GM12872 (cell line): ENCODE measurements at regions not wholly inside any gene's neighbourhood (a gene's known extent, or its start where the extent isn't known, plus 50 kb on each side); places are given as distances from the start of the nearest gene placed in this dataset.
A peak's percentile ranks its signal among the peaks of the same experiment; 100 is the strongest.

Source experiments
- CTCF ChIP-seq: IDR thresholded peaks from 3 replicates; pipeline ENCODE4 v1.5.1; 2011; ENCODE audit warnings: low read depth, mild to moderate bottlenecking, low read length, moderate library complexity; ENCODE audit not compliant: insufficient read depth

- no peak for TF ChIP-seq CTCF
These were observed 77.4 kb downstream of the MS4A13 start for GRCh38 chr11:60592601-60593000.

GRCh38 chr11:60594998-60595642 lies 79.9 kb downstream of the MS4A13 start:
- TF ChIP-seq CTCF: no peak

DNA sequence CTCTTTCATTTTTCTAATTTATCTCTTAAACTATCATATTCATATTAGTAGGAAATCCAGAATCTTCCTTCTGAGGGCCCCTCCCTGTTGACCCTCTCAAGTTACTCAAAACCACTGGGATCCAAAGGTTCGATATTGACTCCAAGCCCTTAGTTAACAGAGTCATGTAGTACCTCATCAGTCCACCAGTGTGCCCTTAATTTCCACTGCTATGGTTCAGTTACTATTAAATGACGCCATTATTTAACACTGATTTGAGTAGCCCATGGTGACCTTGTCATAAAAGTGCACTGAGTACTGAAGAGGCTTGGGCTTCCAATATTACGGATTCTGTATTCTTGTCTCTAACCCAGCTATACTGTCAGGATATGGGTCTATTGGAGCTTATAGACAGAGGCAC lies 91.9 kb upstream of the MS4A8 start:
- TF ChIP-seq CTCF: peak; percentile 13; the same call in 1 of the 3 replicates

DNA sequence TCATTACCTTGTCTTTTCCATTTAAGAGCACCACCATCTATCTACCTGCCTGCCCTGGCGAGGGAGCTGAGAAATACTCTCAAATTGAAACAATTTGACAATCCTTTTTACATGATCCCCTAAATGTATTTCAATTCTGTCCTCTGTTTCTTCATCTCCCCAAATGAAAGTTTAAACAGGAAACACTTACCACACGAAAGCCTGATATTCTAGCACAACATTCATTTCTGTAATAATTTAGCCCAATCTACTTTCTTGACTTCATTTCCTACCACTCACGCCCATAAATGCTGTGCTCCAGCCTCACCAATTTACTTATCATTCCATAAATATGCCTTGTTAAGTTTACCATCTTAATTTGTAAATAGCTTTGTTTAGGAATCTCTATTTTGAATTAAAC lies 89.8 kb upstream of the MS4A8 start:
- TF ChIP-seq CTCF: no peak

- TF ChIP-seq CTCF: no peak
These were observed 88.7 kb upstream of the MS4A8 start for GRCh38 chr11:60610702-60611101.

DNA sequence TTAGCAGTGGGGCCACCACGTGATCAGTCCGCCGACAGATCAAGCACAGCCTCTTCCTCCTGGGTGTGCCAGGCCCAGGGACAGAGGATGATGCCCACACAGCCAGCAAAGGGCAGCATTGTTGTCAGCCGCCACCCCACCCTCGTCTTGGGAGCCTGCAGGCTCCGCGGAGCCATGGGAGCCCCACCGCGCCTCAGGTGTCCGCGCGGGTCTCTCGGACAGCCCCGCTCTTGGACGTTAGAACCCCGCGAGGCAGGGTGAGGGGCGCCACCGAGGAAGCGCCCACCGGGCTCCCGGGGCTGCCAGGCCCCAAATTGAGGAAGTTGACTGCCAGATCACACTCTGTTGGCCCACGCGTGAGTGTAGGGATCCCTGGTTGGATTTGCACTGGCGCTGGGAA lies 83.9 kb upstream of the MS4A8 start:
- no peak for TF ChIP-seq CTCF

DNA sequence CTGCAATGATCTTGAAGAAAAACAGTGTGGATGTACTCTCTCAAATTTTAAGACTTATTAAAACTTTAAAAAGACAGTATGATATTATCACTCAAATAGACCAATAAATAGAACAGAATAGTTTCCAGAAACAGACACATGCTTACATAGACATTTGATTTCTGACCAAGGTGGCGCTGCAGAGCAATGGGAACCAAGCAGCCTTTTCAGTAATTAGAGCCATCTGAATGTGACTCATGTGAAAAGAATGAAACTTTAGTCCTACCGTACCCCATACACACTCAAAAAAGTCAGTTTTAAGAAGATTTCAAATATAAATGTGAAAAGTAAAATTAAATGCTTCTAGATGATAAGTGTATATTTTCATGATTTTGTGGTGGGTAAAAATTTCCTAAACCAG lies 74.2 kb upstream of the MS4A8 start:
- peak; percentile 26; the same call in 2 of the 3 replicates for TF ChIP-seq CTCF
